ENCODE measurements at regions not wholly inside any gene's neighbourhood (a gene's known extent, or its start where the extent isn't known, plus 50 kb on each side); places are given as distances from the start of the nearest gene placed in this dataset.

- no peaks in the 10 kb centered on the region for H3K9me3 ChIP-seq (ENCODE audit: control insufficient read depth, insufficient read depth, low read depth, low read length)
- H3K27ac ChIP-seq (ENCODE audit: insufficient read depth, low read length), result no peak overlapping the region
- H4K20me1 ChIP-seq (ENCODE audit: control insufficient read depth, extremely low read depth, insufficient read depth, low read length), result no peaks in the 10 kb centered on the region
- H3K4me2 ChIP-seq (ENCODE audit: extremely low read depth, insufficient read depth, low read length), result no peak overlapping the region
- no peak overlapping the region for H2AFZ ChIP-seq (ENCODE audit: low read length)
- H3K9ac ChIP-seq (ENCODE audit: insufficient read depth, low read length), result no peak overlapping the region
- TF ChIP-seq EZH2 (IDR thresholded peaks at IDR 0.05; ENCODE audit: low read length, missing control alignments), result no peak
- TF ChIP-seq CTCF (conservative IDR thresholded peaks at IDR 0.05 in 1 of 2, IDR thresholded peaks at IDR 0.05 in 1 of 2; ENCODE audit: low read depth in 1 of 2, low read length in 2 of 2), result no peak
- H3K4me3 ChIP-seq (replicated peaks in 1 of 4; ENCODE audit: control extremely low read depth in 1 of 4, insufficient read depth in 1 of 4, low read depth in 3 of 4, low read length in 4 of 4), result no peak overlapping the region
- H3K36me3 ChIP-seq (ENCODE audit: control insufficient read depth, insufficient read depth, low read length), result no peaks in the 10 kb centered on the region
- no peaks in the 10 kb centered on the region for H3K79me2 ChIP-seq (ENCODE audit: control insufficient read depth, insufficient read depth, low read length)
- H3K27me3 ChIP-seq (ENCODE audit: control insufficient read depth, insufficient read depth, low read length), result no peaks in the 10 kb centered on the region
- H3K4me1 ChIP-seq (ENCODE audit: control insufficient read depth, extremely low read depth, insufficient read depth, low read length), result no peaks in the 10 kb centered on the region
- no peak for DNase-seq (ENCODE audit: low read depth in 2 of 2)
Measured at GRCh38 chr18:30298769-30299168, 743.8 kb downstream of the DSC3 start.

GRCh38 chr18:30288662-30289414, 753.7 kb downstream of the DSC3 start:
- Histone ChIP-seq H3K36me3 (ENCODE audit: control insufficient read depth, insufficient read depth, low read length) (no peaks in the 10 kb centered on the region), H3K9me3 (ENCODE audit: control insufficient read depth, insufficient read depth, low read depth, low read length) (no peaks in the 10 kb centered on the region), H3K4me2 (ENCODE audit: extremely low read depth, insufficient read depth, low read length) (no peak overlapping the region), H3K4me3 (replicated peaks in 1 of 4; ENCODE audit: control extremely low read depth in 1 of 4, insufficient read depth in 1 of 4, low read depth in 3 of 4, low read length in 4 of 4) (no peak overlapping the region), H3K79me2 (ENCODE audit: control insufficient read depth, insufficient read depth, low read length) (no peaks in the 10 kb centered on the region), H2AFZ (ENCODE audit: low read length) (no peak overlapping the region), H3K9ac (ENCODE audit: insufficient read depth, low read length) (no peak overlapping the region), H3K4me1 (ENCODE audit: control insufficient read depth, extremely low read depth, insufficient read depth, low read length) (no peaks in the 10 kb centered on the region), H3K27ac (ENCODE audit: insufficient read depth, low read length) (no peak overlapping the region), H4K20me1 (ENCODE audit: control insufficient read depth, extremely low read depth, insufficient read depth, low read length) (no peaks in the 10 kb centered on the region), H3K27me3 (ENCODE audit: control insufficient read depth, insufficient read depth, low read length) (no peaks in the 10 kb centered on the region)
- TF ChIP-seq CTCF (conservative IDR thresholded peaks at IDR 0.05 in 1 of 2, IDR thresholded peaks at IDR 0.05 in 1 of 2; ENCODE audit: low read depth in 1 of 2, low read length in 2 of 2) (no peak), EZH2 (IDR thresholded peaks at IDR 0.05; ENCODE audit: low read length, missing control alignments) (no peak)
- no peak for DNase-seq (ENCODE audit: low read depth in 2 of 2)

GRCh38 chr18:30280861-30281470, 761.6 kb downstream of the DSC3 start:
- no peaks in the 10 kb centered on the region for H3K9me3 ChIP-seq (ENCODE audit: control insufficient read depth, insufficient read depth, low read depth, low read length)
- H3K27me3 ChIP-seq (ENCODE audit: control insufficient read depth, insufficient read depth, low read length), result no peaks in the 10 kb centered on the region
- H3K9ac ChIP-seq (ENCODE audit: insufficient read depth, low read length), result no peak overlapping the region
- no peaks in the 10 kb centered on the region for H3K36me3 ChIP-seq (ENCODE audit: control insufficient read depth, insufficient read depth, low read length)
- TF ChIP-seq EZH2 (IDR thresholded peaks at IDR 0.05; ENCODE audit: low read length, missing control alignments) (no peak), CTCF (conservative IDR thresholded peaks at IDR 0.05 in 1 of 2, IDR thresholded peaks at IDR 0.05 in 1 of 2; ENCODE audit: low read depth in 1 of 2, low read length in 2 of 2) (peak; percentile 60 to 67)
- H3K79me2 ChIP-seq (ENCODE audit: control insufficient read depth, insufficient read depth, low read length), result no peaks in the 10 kb centered on the region
- peak; percentile 41 to 65 for DNase-seq (ENCODE audit: low read depth in 2 of 2)
- no peak overlapping the region for H3K4me2 ChIP-seq (ENCODE audit: extremely low read depth, insufficient read depth, low read length)
- H3K4me3 ChIP-seq (replicated peaks in 1 of 4; ENCODE audit: control extremely low read depth in 1 of 4, insufficient read depth in 1 of 4, low read depth in 3 of 4, low read length in 4 of 4), result no peak overlapping the region
- no peaks in the 10 kb centered on the region for H3K4me1 ChIP-seq (ENCODE audit: control insufficient read depth, extremely low read depth, insufficient read depth, low read length)
- no peak overlapping the region for H2AFZ ChIP-seq (ENCODE audit: low read length)
- no peak overlapping the region for H3K27ac ChIP-seq (ENCODE audit: insufficient read depth, low read length)
- no peaks in the 10 kb centered on the region for H4K20me1 ChIP-seq (ENCODE audit: control insufficient read depth, extremely low read depth, insufficient read depth, low read length)

Data from fibroblast of lung (primary cell).